CD4-positive, alpha-beta T cell (primary cell): ENCODE measurements at regions not wholly inside any gene's neighbourhood (a gene's known extent, or its start where the extent isn't known, plus 50 kb on each side); places are given as distances from the start of the nearest gene placed in this dataset.
A peak's percentile ranks its signal among the peaks of the same experiment; 100 is the strongest.
"Not testable (repeated sequence)": the region's sequence is repeated elsewhere in the genome, so short reads cannot be mapped to it uniquely, and the experiment has no call there.

Source experiments
- ATAC-seq: fragments of 200-7000 bp; cut with Tn5 transposase; one replicate; pipeline ENCODE4 v1.10.0; 2022; ENCODE audit warnings: mild to moderate bottlenecking; ENCODE audit not compliant: poor library complexity
- CTCF ChIA-PET: fragments of 350-600 bp; sonication (Branson Sonifier 250); formaldehyde crosslinking; loops from one replicate; lab custom pipeline; 2021; ENCODE audit warnings: antibody characterized with exemption, inconsistent platforms; lab: Charles Lee
- POLR2A ChIA-PET: fragments of 350-600 bp; sonication (Branson Sonifier 250); formaldehyde crosslinking; loops from one replicate; lab custom pipeline; 2021; ENCODE audit warnings: antibody characterized with exemption, inconsistent platforms; lab: Charles Lee
- DNase-seq, 14 experiments: peaks; one replicate each; pipeline ENCODE4 v3.0.0-alpha.2; 2013 to 2020; ENCODE audit warnings: mixed read lengths in 2 of 14
- H3K27ac ChIP-seq, 2 donors: one replicate each; pipeline versions ENCODE4 v1.5.1 to v1.7.0; 2013; ENCODE audit warnings: low read length in 2 of 2, low read depth in 1 of 2, mild to moderate bottlenecking in 1 of 2
- H3K27me3 ChIP-seq, 2 experiments: 1 replicate in 1 of 2; 2 replicates in 1 of 2; pipeline versions ENCODE4 v1.6.1 to v1.7.0; 2013; ENCODE audit warnings: low read length in 2 of 2, control low read depth in 1 of 2, mild to moderate bottlenecking in 1 of 2, moderate library complexity in 1 of 2; ENCODE audit not compliant: insufficient read depth in 2 of 2, control insufficient read depth in 1 of 2
- H3K36me3 ChIP-seq: one replicate; pipeline ENCODE4 v1.6.1; 2013; ENCODE audit warnings: low read length, control low read depth; ENCODE audit not compliant: insufficient read depth
- H3K4me1 ChIP-seq: one replicate; pipeline ENCODE4 v1.6.1; 2013; ENCODE audit warnings: low read length, control low read depth; ENCODE audit not compliant: insufficient read depth
- H3K4me3 ChIP-seq: one replicate; pipeline ENCODE4 v1.5.1; 2013; ENCODE audit warnings: mild to moderate bottlenecking, low read length, moderate library complexity
- H3K9me3 ChIP-seq, 2 experiments: 1 replicate in 1 of 2; 2 replicates in 1 of 2; pipeline versions ENCODE4 v1.6.1 to v1.7.0; 2013; ENCODE audit warnings: low read length in 2 of 2, mild to moderate bottlenecking in 2 of 2, control low read depth in 1 of 2, moderate library complexity in 1 of 2; ENCODE audit not compliant: control insufficient read depth in 1 of 2, insufficient read depth in 1 of 2
- H3K27ac Mint-ChIP-seq: one replicate; pipeline ENCODE4 v1.8.0; 2020; ENCODE audit warnings: mixed read lengths
- H3K27me3 Mint-ChIP-seq: one replicate; pipeline ENCODE4 v1.8.0; 2021; ENCODE audit warnings: mixed read lengths
- H3K36me3 Mint-ChIP-seq: one replicate; pipeline ENCODE4 v1.8.0; 2021; ENCODE audit warnings: low read depth, mixed read lengths
- H3K4me1 Mint-ChIP-seq: one replicate; pipeline ENCODE4 v1.8.0; 2021; ENCODE audit warnings: low read depth, mixed read lengths
- H3K4me3 Mint-ChIP-seq: one replicate; pipeline ENCODE4 v1.8.0; 2020; ENCODE audit warnings: mild to moderate bottlenecking, mixed read lengths
- H3K9me3 Mint-ChIP-seq: one replicate; pipeline ENCODE4 v1.8.0; 2020; ENCODE audit warnings: mixed read lengths
- CTCF ChIP-seq: fragments of 200-600 bp; IDR thresholded peaks from one replicate; pipeline ENCODE4 v1.8.0; 2022; ENCODE audit warnings: antibody characterized with exemption, mild to moderate bottlenecking
- intact Hi-C, 2 experiments: fragments of 100-400 bp; cut with DNase I in 1 of 2; cut with micrococcal nuclease in 1 of 2; formaldehyde crosslinking; loops; one replicate each; pipeline versions ENCODE4 v1.15.1 to v1.9.0; 2023 to 2025; cut with DNase I, micrococcal nuclease

GRCh38 chr2:869357-869871, 81.2 kb upstream of the SNTG2 start:
- Histone ChIP-seq H3K27ac (no peak overlapping the region), H3K9me3 (peaks cover 0 to 8% of the 10 kb centered on the region in 2 experiments), H3K27me3 (no peaks in the 10 kb centered on the region), H3K36me3 (no peaks in the 10 kb centered on the region), H3K4me3 (no peak overlapping the region), H3K4me1 (no peaks in the 10 kb centered on the region)
- TF ChIP-seq CTCF = no peak
- ChIA-PET POLR2A (no interaction called here), CTCF (no interaction called here)
- intact Hi-C loops = no loop called here
- H3K36me3 Mint-ChIP-seq = no peaks in the 10 kb centered on the region
- DNase-seq = peak in 1 of 14 experiments; percentile 52
- H3K9me3 Mint-ChIP-seq = no peaks in the 10 kb centered on the region
- no peak overlapping the region for H3K4me3 Mint-ChIP-seq
- H3K4me1 Mint-ChIP-seq = no peaks in the 10 kb centered on the region
- H3K27ac Mint-ChIP-seq = no peak overlapping the region
- peaks cover 13% of the 10 kb centered on the region for H3K27me3 Mint-ChIP-seq
- no peak for ATAC-seq

- H3K9me3 ChIP-seq, H3K4me3 Mint-ChIP-seq, H3K27ac ChIP-seq, H3K9me3 Mint-ChIP-seq, H3K4me1 ChIP-seq, H3K27me3 ChIP-seq, CTCF ChIA-PET, ATAC-seq, H3K27ac Mint-ChIP-seq, H3K4me3 ChIP-seq, POLR2A ChIA-PET, H3K36me3 Mint-ChIP-seq, H3K4me1 Mint-ChIP-seq, H3K36me3 ChIP-seq, intact Hi-C loops: not testable (repeated sequence)
- DNase-seq = peak in 2 of 14 experiments; percentile 8 to 51
- peaks cover 13% of the 10 kb centered on the region for H3K27me3 Mint-ChIP-seq
Observed at GRCh38 chr2:868857-869256, 81.8 kb upstream of the SNTG2 start.

- Mint-ChIP-seq H3K4me3 (no peak overlapping the region), H3K4me1 (no peaks in the 10 kb centered on the region), H3K36me3 (no peaks in the 10 kb centered on the region), H3K27me3 (peaks cover 13% of the 10 kb centered on the region), H3K9me3 (no peaks in the 10 kb centered on the region), H3K27ac (no peak overlapping the region)
- ChIA-PET POLR2A (no interaction called here), CTCF (no interaction called here)
- Histone ChIP-seq H3K4me1 (no peaks in the 10 kb centered on the region), H3K36me3 (no peaks in the 10 kb centered on the region), H3K4me3 (no peak overlapping the region), H3K27me3 (no peaks in the 10 kb centered on the region), H3K27ac (no peak overlapping the region), H3K9me3 (no peaks in the 10 kb centered on the region)
- ATAC-seq = no peak
- DNase-seq = peak in 1 of 14 experiments; percentile 7
- intact Hi-C loops = no loop called here
- TF ChIP-seq CTCF = no peak
Observed at GRCh38 chr2:867296-867695, 83.4 kb upstream of the SNTG2 start.

- Histone ChIP-seq H3K27ac (no peak overlapping the region), H3K27me3 (no peaks in the 10 kb centered on the region), H3K4me3 (no peak overlapping the region), H3K36me3 (no peaks in the 10 kb centered on the region), H3K4me1 (no peaks in the 10 kb centered on the region), H3K9me3 (no peaks in the 10 kb centered on the region)
- ATAC-seq (no peak), DNase-seq (peak in 1 of 14 experiments; percentile 2)
- Mint-ChIP-seq H3K36me3 (no peaks in the 10 kb centered on the region), H3K9me3 (no peaks in the 10 kb centered on the region), H3K4me1 (no peaks in the 10 kb centered on the region), H3K4me3 (no peak overlapping the region), H3K27ac (no peak overlapping the region), H3K27me3 (peaks cover 13% of the 10 kb centered on the region)
- ChIA-PET CTCF (no interaction called here), POLR2A (no interaction called here)
- intact Hi-C loops = no loop called here
- TF ChIP-seq CTCF = no peak
Observed at GRCh38 chr2:866887-867286, 83.8 kb upstream of the SNTG2 start.
